ENCODE measurements at regions not wholly inside any gene's neighbourhood (a gene's known extent, or its start where the extent isn't known, plus 50 kb on each side); places are given as distances from the start of the nearest gene placed in this dataset.

DNA sequence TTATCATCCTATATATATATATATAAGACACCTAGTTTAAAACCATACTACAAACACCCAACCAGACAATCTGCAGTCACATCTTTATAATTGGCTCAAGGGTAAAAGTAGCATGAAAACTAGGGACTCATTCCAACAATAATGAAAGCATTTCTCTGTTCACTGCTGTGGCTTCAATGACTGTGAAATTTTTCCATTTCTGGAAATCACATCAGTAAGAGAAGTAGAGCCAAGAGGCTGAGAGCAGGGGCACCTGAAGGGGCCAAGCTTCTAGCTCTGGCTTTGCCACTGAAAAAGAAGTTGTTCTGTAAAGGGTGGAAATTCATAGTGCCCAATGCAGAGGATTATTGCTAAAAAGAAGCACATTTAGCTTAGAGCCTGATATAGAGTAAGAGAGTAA lies 158.6 kb upstream of the GLI3 start:
- TF ChIP-seq, protein P1, sequence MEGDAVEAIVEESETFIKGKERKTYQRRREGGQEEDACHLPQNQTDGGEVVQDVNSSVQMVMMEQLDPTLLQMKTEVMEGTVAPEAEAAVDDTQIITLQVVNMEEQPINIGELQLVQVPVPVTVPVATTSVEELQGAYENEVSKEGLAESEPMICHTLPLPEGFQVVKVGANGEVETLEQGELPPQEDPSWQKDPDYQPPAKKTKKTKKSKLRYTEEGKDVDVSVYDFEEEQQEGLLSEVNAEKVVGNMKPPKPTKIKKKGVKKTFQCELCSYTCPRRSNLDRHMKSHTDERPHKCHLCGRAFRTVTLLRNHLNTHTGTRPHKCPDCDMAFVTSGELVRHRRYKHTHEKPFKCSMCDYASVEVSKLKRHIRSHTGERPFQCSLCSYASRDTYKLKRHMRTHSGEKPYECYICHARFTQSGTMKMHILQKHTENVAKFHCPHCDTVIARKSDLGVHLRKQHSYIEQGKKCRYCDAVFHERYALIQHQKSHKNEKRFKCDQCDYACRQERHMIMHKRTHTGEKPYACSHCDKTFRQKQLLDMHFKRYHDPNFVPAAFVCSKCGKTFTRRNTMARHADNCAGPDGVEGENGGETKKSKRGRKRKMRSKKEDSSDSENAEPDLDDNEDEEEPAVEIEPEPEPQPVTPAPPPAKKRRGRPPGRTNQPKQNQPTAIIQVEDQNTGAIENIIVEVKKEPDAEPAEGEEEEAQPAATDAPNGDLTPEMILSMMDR (IDR thresholded peaks at IDR 0.05) = no peak

DNA sequence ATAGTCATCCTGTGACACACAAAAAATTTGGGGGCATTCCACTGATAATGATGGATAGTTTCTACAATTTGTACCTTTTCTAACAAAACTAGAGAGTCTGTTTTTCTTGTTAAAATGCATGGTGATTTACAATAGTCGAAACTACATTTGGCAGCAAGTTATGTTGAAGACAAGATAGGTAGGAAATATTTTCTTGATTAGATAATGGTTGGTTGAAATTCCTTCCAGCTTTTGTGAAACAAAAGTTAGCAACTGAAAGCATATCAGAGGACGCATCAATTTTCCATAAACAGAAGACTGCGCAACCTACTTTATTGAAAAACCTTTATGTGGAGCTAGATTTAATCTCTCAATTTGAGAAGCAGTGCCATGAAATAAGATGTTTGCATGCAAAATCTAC lies 155.8 kb upstream of the GLI3 start:
- TF ChIP-seq, protein P1 (IDR thresholded peaks at IDR 0.05) = no peak

DNA sequence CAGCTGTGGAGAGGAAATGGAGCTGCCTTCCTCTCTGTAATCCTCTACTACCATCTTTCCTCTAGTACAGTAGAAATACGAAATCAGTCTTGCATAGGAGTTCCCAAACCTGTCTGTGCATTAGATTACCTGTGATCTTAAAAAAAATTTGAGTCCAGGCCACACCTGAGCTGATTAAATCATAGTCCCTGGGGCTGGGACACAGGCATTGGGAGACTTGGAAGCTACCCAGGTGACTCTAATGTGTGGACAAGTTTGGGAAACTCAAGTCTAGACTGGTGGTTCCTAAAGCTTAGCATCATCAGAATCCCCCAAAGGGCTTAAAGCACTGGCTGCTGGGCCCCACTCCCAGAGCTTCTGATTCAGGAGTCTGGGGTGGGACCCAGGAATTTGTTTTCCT lies 152.7 kb upstream of the GLI3 start:
- TF ChIP-seq, protein P1 (IDR thresholded peaks at IDR 0.05) = no peak

- TF ChIP-seq, protein P1 (IDR thresholded peaks at IDR 0.05) = no peak
Observed at GRCh38 chr7:42385912-42386311, 148.9 kb upstream of the GLI3 start.

DNA sequence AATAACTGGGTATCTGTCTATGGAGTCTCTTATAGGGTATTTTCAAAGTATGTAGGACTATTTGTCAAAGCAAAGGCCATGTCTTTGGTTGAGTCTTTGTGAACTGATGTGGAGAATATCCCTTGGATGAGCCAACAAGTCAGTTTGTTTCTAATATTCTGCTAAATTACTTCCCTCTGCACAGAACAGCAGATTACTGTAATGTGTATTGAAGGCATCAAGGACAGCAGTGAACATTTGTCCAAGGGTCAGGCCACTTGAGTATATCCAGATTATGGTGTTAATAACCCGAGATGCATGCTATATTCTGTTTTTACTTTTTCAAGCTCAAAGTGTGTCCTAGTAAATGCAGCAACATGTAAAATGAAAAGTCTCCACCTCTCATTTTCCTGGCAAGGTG lies 144.2 kb upstream of the GLI3 start:
- TF ChIP-seq, protein P1 (IDR thresholded peaks at IDR 0.05) = no peak

- TF ChIP-seq, protein P1 (IDR thresholded peaks at IDR 0.05) = no peak
Observed at GRCh38 chr7:42380401-42380800, 143.4 kb upstream of the GLI3 start.

- TF ChIP-seq, protein P1 (IDR thresholded peaks at IDR 0.05) = no peak
Observed at GRCh38 chr7:42378149-42378548, 141.1 kb upstream of the GLI3 start.

- TF ChIP-seq, protein P1 (IDR thresholded peaks at IDR 0.05) = no peak
Observed at GRCh38 chr7:42373285-42373684, 136.3 kb upstream of the GLI3 start.

Measured in LNCAP (cell line).